Mesenchymal stem cell (in vitro differentiated cells and primary cell): ENCODE measurements at regions not wholly inside any gene's neighbourhood (a gene's known extent, or its start where the extent isn't known, plus 50 kb on each side); places are given as distances from the start of the nearest gene placed in this dataset.
"Not testable (repeated sequence)": the region's sequence is repeated elsewhere in the genome, so short reads cannot be mapped to it uniquely, and the experiment has no call there.

Experiments used
- DNase-seq: peaks from one replicate; pipeline ENCODE4 v3.0.0-alpha.2; 2013
- H2AFZ ChIP-seq: one replicate; pipeline ENCODE4 v1.6.1; 2013; ENCODE audit warnings: low read depth, mild to moderate bottlenecking, control low read depth, inconsistent platforms, low read length, moderate library complexity
- H2AK5ac ChIP-seq: 2 replicates; pipeline ENCODE4 v1.6.1; 2013; ENCODE audit warnings: low read length, moderate library complexity, mild to moderate bottlenecking, inconsistent platforms; ENCODE audit not compliant: severe bottlenecking
- H2BK120ac ChIP-seq: one replicate; pipeline ENCODE4 v1.6.1; 2013; ENCODE audit warnings: low read depth, mild to moderate bottlenecking, inconsistent platforms, low read length, moderate library complexity
- H2BK12ac ChIP-seq, 2 experiments: one replicate each; pipeline ENCODE4 v1.6.1; 2013; ENCODE audit warnings: inconsistent platforms in 2 of 2, low read length in 2 of 2, mild to moderate bottlenecking in 2 of 2, moderate library complexity in 2 of 2, control low read depth in 1 of 2
- H2BK15ac ChIP-seq: one replicate; pipeline ENCODE4 v1.6.1; 2013; ENCODE audit warnings: mild to moderate bottlenecking, low read depth, inconsistent platforms; ENCODE audit not compliant: poor library complexity, severe bottlenecking
- H2BK5ac ChIP-seq: 2 replicates; pipeline ENCODE4 v1.6.1; 2013; ENCODE audit warnings: low read depth, mild to moderate bottlenecking, low read length, control low read depth, inconsistent platforms; ENCODE audit not compliant: poor library complexity, severe bottlenecking
- H3K14ac ChIP-seq, 2 experiments: one replicate each; pipeline ENCODE4 v1.6.1; 2013; ENCODE audit warnings: inconsistent platforms in 2 of 2, low read length in 2 of 2, control low read depth in 1 of 2, mild to moderate bottlenecking in 1 of 2, moderate library complexity in 1 of 2
- H3K18ac ChIP-seq, 2 experiments: one replicate each; pipeline ENCODE4 v1.6.1; 2013; ENCODE audit warnings: inconsistent platforms in 2 of 2, low read length in 2 of 2, control low read depth in 1 of 2, low read depth in 1 of 2, mild to moderate bottlenecking in 1 of 2
- H3K23ac ChIP-seq, 2 experiments: one replicate each; pipeline ENCODE4 v1.6.1; 2013; ENCODE audit warnings: inconsistent platforms in 2 of 2, low read length in 2 of 2, mild to moderate bottlenecking in 2 of 2, moderate library complexity in 2 of 2, control low read depth in 1 of 2
- H3K27ac ChIP-seq: 2 replicates; pipeline ENCODE4 v1.5.1; 2013; ENCODE audit warnings: mild to moderate bottlenecking, moderate library complexity, low read length, control low read depth, inconsistent platforms; ENCODE audit not compliant: poor library complexity, severe bottlenecking
- H3K27me3 ChIP-seq, 2 experiments: 2 replicates each; pipeline versions ENCODE4 v1.6.1 to v1.7.0; 2013; ENCODE audit warnings: low read length in 2 of 2, mild to moderate bottlenecking in 2 of 2, moderate library complexity in 2 of 2, control low read depth in 1 of 2, inconsistent platforms in 1 of 2; ENCODE audit not compliant: control insufficient read depth in 1 of 2, insufficient read depth in 1 of 2
- H3K36me3 ChIP-seq, 2 experiments: 2 replicates each; pipeline versions ENCODE4 v1.6.1 to v1.7.0; 2013; ENCODE audit warnings: low read length in 2 of 2, control low read depth in 1 of 2, inconsistent platforms in 1 of 2, low read depth in 1 of 2, mild to moderate bottlenecking in 1 of 2; ENCODE audit not compliant: insufficient read depth in 2 of 2, control insufficient read depth in 1 of 2
- H3K4ac ChIP-seq, 2 experiments: one replicate each; pipeline ENCODE4 v1.6.1; 2013; ENCODE audit warnings: inconsistent platforms in 2 of 2, low read length in 2 of 2, mild to moderate bottlenecking in 2 of 2, moderate library complexity in 2 of 2, control low read depth in 1 of 2, low read depth in 1 of 2
- H3K4me1 ChIP-seq: 2 replicates; pipeline ENCODE4 v1.6.1; 2013; ENCODE audit warnings: low read depth, low read length, control low read depth; ENCODE audit not compliant: control insufficient read depth, insufficient read depth
- H3K4me2 ChIP-seq: 2 replicates; pipeline ENCODE4 v1.6.1; 2013; ENCODE audit warnings: low read length, mild to moderate bottlenecking, inconsistent platforms; ENCODE audit not compliant: poor library complexity, severe bottlenecking
- H3K4me3 ChIP-seq, 2 experiments: 2 replicates each; pipeline versions ENCODE4 v1.5.1 to v1.7.0; 2013; ENCODE audit warnings: low read length in 2 of 2, mild to moderate bottlenecking in 2 of 2, control low read depth in 1 of 2, low read depth in 1 of 2; ENCODE audit not compliant: insufficient read depth in 1 of 2
- H3K79me1 ChIP-seq: replicated peaks from 2 replicates; pipeline ENCODE4 v1.6.1; 2013; ENCODE audit warnings: mild to moderate bottlenecking, control low read depth, low read length, inconsistent platforms; ENCODE audit not compliant: poor library complexity, severe bottlenecking
- H3K9ac ChIP-seq: 2 replicates; pipeline ENCODE4 v1.7.0; 2013; ENCODE audit warnings: mild to moderate bottlenecking, low read length, moderate library complexity
- H3K9me3 ChIP-seq: 2 replicates; pipeline ENCODE4 v1.7.0; 2013; ENCODE audit warnings: mild to moderate bottlenecking, low read length; ENCODE audit not compliant: control insufficient read depth
- H4K8ac ChIP-seq: one replicate; pipeline ENCODE4 v1.6.1; 2013; ENCODE audit warnings: inconsistent platforms, mild to moderate bottlenecking, low read length, moderate library complexity
- H4K91ac ChIP-seq: one replicate; pipeline ENCODE4 v1.6.1; 2013; ENCODE audit warnings: mild to moderate bottlenecking, low read length, inconsistent platforms
- WGBS: methylation state at CpG from one replicate; pipeline ENCODE4 v1.1.7; 2013; ENCODE audit warnings: mixed read lengths; 5-methylcytosine and 5-hydroxymethylcytosine counted together

DNA sequence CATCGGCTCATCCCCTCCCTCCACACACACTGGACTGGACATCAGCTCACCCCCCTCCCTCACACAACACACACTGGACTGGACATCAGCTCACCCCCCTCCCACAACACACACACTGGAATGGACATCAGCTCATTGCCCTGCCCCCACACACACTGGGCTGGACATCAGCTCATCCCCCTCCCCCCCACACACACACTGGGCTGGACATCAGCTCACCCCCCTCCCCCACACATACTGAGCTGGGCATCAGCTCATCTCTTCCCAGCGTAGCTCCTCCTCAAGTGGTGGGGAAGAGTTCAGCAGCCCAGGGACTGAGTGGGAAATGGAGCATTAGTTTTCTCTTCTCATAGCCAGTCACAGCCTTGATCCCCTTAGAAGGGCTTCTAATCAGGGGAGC lies 58.1 kb upstream of the WDR11 start:
- Histone ChIP-seq H3K4me1 (no peaks in the 10 kb centered on the region), H3K9ac (no peak overlapping the region), H4K8ac (no peak overlapping the region), H4K91ac (no peak overlapping the region), H2BK120ac (no peak overlapping the region), H3K4me3 (no peak overlapping the region), H3K4ac (no peak overlapping the region), H2BK5ac (no peak overlapping the region), H3K14ac (no peak overlapping the region), H2AFZ (no peak overlapping the region), H3K27me3 (no peaks in the 10 kb centered on the region), H2BK15ac (no peak overlapping the region), H3K4me2 (no peak overlapping the region), H3K18ac (no peak overlapping the region), H3K23ac (no peak overlapping the region), H3K36me3 (no peaks in the 10 kb centered on the region), H3K79me1 (no peaks in the 10 kb centered on the region), H2BK12ac (no peak overlapping the region), H3K27ac (no peak overlapping the region), H3K9me3 (no peaks in the 10 kb centered on the region), H2AK5ac (no peak overlapping the region)
- WGBS = 77% methylated on average over 1 of the region's 2 CpGs
- no peak for DNase-seq

DNA sequence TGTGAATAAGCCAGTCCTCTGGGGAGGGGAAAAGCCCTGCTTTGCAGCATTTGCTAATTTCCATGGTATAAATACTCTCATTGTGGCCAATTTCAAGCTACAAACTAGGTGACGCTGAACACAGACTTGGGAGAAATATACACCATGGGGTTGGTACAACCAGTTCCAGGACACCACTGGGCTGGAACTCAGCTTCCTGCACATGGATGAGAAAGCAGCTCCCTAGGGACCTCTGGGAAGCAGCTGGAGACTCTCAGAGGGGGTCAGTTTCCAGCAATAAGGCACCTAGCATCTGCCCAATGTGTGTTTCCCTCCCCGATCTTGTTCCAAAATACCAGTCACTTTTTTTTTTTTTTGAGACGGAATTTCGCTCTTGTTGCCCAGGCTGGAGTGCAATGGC lies 56.8 kb upstream of the WDR11 start:
- Histone ChIP-seq H2BK120ac (no peak overlapping the region), H2BK15ac (no peak overlapping the region), H3K4me2 (no peak overlapping the region), H3K79me1 (no peaks in the 10 kb centered on the region), H3K27ac (no peak overlapping the region), H2BK5ac (no peak overlapping the region), H2BK12ac (no peak overlapping the region), H3K9ac (no peak overlapping the region), H3K27me3 (no peaks in the 10 kb centered on the region), H3K23ac (no peak overlapping the region), H3K4me1 (no peaks in the 10 kb centered on the region), H2AK5ac (no peak overlapping the region), H2AFZ (no peak overlapping the region), H4K8ac (no peak overlapping the region), H3K4ac (no peak overlapping the region), H3K18ac (no peak overlapping the region), H3K36me3 (no peaks in the 10 kb centered on the region), H4K91ac (no peak overlapping the region), H3K14ac (no peak overlapping the region), H3K4me3 (no peak overlapping the region), H3K9me3 (no peaks in the 10 kb centered on the region)
- DNase-seq = no peak
- WGBS = 83% methylated on average over 4 of the region's 4 CpGs

DNA sequence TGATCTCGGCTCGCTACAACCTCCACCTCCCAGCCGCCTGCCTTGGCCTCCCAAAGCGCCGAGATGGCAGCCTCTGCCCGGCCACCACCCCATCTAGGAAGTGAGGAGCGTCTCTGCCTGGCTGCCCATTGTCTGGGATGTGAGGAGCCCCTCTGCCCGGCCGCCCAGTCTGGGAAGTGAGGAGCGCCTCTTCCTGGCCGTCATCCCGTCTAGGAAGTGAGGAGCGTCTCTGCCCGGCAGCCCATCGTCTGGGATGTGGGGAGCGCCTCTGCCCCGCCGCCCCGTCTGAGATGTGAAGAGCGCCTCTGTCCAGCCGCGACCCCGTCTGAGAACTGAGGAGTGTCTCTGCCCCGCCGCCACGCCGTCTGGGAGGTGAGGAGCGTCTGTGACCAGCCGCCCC lies 52.9 kb upstream of the WDR11 start:
- not testable (repeated sequence) for DNase-seq, H2BK120ac ChIP-seq, H3K27me3 ChIP-seq, H3K18ac ChIP-seq, H3K4me2 ChIP-seq, H2AFZ ChIP-seq, H3K27ac ChIP-seq, H3K9ac ChIP-seq, H2BK15ac ChIP-seq, H4K91ac ChIP-seq, H2AK5ac ChIP-seq, H3K14ac ChIP-seq, H3K4ac ChIP-seq, H3K4me1 ChIP-seq, H2BK12ac ChIP-seq, H3K23ac ChIP-seq, H3K9me3 ChIP-seq, H4K8ac ChIP-seq, H2BK5ac ChIP-seq, H3K36me3 ChIP-seq, H3K4me3 ChIP-seq, H3K79me1 ChIP-seq
- 90% methylated on average over 29 of the region's 29 CpGs for WGBS

DNA sequence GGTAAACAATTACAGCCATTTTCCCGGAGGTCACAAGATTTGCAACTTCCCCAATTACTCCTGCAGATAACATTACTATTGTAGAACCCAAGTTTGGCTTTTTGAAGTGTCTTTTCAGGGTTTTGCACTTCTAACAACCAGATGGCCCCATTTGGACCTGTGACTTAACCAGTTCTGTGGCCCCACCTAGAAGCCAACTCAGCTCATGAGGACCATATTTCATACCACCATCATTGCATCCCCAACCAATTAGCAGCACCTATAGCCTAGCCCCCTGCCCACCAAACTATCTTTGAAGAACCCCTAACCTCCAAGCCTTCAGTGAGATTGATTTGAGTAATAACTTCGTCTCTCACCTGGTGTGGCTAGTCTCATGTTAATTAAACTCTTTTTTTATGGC lies 51.3 kb upstream of the WDR11 start:
- Histone ChIP-seq H4K8ac (no peak overlapping the region), H2AK5ac (no peak overlapping the region), H4K91ac (no peak overlapping the region), H2AFZ (no peak overlapping the region), H3K4me1 (no peaks in the 10 kb centered on the region), H3K27me3 (no peaks in the 10 kb centered on the region), H3K4me3 (no peak overlapping the region), H2BK120ac (no peak overlapping the region), H3K9ac (no peak overlapping the region), H3K4ac (no peak overlapping the region), H3K36me3 (no peaks in the 10 kb centered on the region), H3K27ac (no peak overlapping the region), H3K9me3 (no peaks in the 10 kb centered on the region), H2BK5ac (no peak overlapping the region), H3K79me1 (no peaks in the 10 kb centered on the region), H2BK12ac (no peak overlapping the region), H3K23ac (no peak overlapping the region), H2BK15ac (no peak overlapping the region), H3K14ac (no peak overlapping the region), H3K18ac (no peak overlapping the region), H3K4me2 (no peak overlapping the region)
- WGBS = no CpG with 5 or more reads among the region's 2 CpGs
- no peak for DNase-seq
